ENCODE measurements at regions not wholly inside any gene's neighbourhood (a gene's known extent, or its start where the extent isn't known, plus 50 kb on each side); places are given as distances from the start of the nearest gene placed in this dataset.
"Not testable (repeated sequence)": the region's sequence is repeated elsewhere in the genome, so short reads cannot be mapped to it uniquely, and the experiment has no call there.

GRCh38 chrX:52271206-52271605 is 86.5 kb downstream of the MAGED4 start:
- DNase-seq (ENCODE audit: low spot score), result no peak
- in situ Hi-C loops (cut with MboI; ENCODE audit: low sequenced_read_pairs, unreplicated experiment), result no loop called here
- peak; percentile 16 for TF ChIP-seq CTCF (IDR thresholded peaks at IDR 0.05; ENCODE audit: borderline replicate concordance, control extremely low read depth, extremely low read depth, insufficient read depth, missing control alignments)

GRCh38 chrX:52277666-52278065 is 91.2 kb upstream of the XAGE2 start:
- no peak for DNase-seq (ENCODE audit: low spot score)
- in situ Hi-C loops (cut with MboI; ENCODE audit: low sequenced_read_pairs, unreplicated experiment), result no loop called here
- no peak for TF ChIP-seq CTCF (IDR thresholded peaks at IDR 0.05; ENCODE audit: borderline replicate concordance, control extremely low read depth, extremely low read depth, insufficient read depth, missing control alignments)

GRCh38 chrX:52280812-52281211 is 88.0 kb upstream of the XAGE2 start:
- in situ Hi-C loops (cut with MboI; ENCODE audit: low sequenced_read_pairs, unreplicated experiment), result no loop called here
- no peak for TF ChIP-seq CTCF (IDR thresholded peaks at IDR 0.05; ENCODE audit: borderline replicate concordance, control extremely low read depth, extremely low read depth, insufficient read depth, missing control alignments)
- no peak for DNase-seq (ENCODE audit: low spot score)

- no peak for DNase-seq (ENCODE audit: low spot score)
- in situ Hi-C loops (cut with MboI; ENCODE audit: low sequenced_read_pairs, unreplicated experiment), result no loop called here
- no peak for TF ChIP-seq CTCF (IDR thresholded peaks at IDR 0.05; ENCODE audit: borderline replicate concordance, control extremely low read depth, extremely low read depth, insufficient read depth, missing control alignments)
These were observed 84.0 kb upstream of the XAGE2 start for GRCh38 chrX:52284865-52285264.

GRCh38 chrX:52298968-52299367 is 69.9 kb upstream of the XAGE2 start:
- DNase-seq (ENCODE audit: low spot score); in situ Hi-C loops (cut with MboI; ENCODE audit: low sequenced_read_pairs, unreplicated experiment): not testable (repeated sequence)

GRCh38 chrX:52308532-52308931 is 60.3 kb upstream of the XAGE2 start:
- DNase-seq (ENCODE audit: low spot score); in situ Hi-C loops (cut with MboI; ENCODE audit: low sequenced_read_pairs, unreplicated experiment): not testable (repeated sequence)

Data from GM13976 (cell line).